Endothelial cell of umbilical vein (primary cell): ENCODE measurements at regions not wholly inside any gene's neighbourhood (a gene's known extent, or its start where the extent isn't known, plus 50 kb on each side); places are given as distances from the start of the nearest gene placed in this dataset.

Experiments
- EZH2 ChIP-seq: IDR thresholded peaks from 2 replicates; pipeline ENCODE4 v1.6.1; 2012; ENCODE audit warnings: borderline replicate concordance, low read depth, mild to moderate bottlenecking, moderate library complexity, low read length, inconsistent platforms; ENCODE audit not compliant: severe bottlenecking
- POLR2A ChIP-seq: IDR thresholded peaks from 2 replicates; pipeline ENCODE4 v1.6.1; 2012; ENCODE audit warnings: low read depth, mild to moderate bottlenecking, control low read depth, low read length
- TF ChIP-seq, protein P1 (sequence below), 2 donors: IDR thresholded peaks; 1 replicate in 1 of 2; 2 replicates in 1 of 2; pipeline ENCODE4 v1.5.1; 2011; ENCODE audit warnings: low read length in 2 of 2, mild to moderate bottlenecking in 2 of 2, moderate library complexity in 2 of 2, control low read depth in 1 of 2, inconsistent platforms in 1 of 2, low read depth in 1 of 2; ENCODE audit not compliant: insufficient read depth in 1 of 2; ENCODE audit errors: extremely low read depth in 1 of 2

DNA sequence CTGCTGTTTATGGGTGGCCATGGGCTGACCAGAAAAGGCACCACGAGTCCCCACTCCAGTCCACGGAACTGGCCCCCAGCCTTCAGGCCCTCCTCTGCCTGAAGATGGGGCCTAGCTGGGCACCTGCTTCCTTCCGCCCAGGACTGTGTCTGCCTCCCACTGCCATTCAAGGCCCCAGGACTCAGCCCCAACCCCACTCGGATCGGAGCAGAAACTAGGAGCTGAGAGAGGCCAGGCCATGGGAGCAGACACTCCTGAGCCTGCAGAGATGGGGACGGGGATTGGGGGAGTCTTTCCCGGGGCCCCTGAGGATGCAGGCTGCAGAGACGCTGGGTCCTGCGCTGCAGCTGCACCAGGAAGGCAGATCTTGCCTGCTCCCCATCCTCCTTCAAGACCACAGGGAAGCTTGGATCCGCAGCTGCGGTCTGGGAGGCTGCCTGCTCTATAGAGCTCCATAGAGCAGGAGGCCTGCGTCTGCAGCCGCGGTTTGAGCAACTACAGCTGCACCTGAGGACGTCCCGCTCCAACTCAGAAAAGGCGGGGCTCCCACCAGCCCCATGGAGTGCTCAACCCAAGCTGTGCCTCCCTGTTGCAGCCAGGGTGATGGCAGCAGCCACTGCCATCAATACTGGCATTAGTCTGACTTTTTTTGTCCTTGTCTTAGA, 383.9 kb upstream of the TMCO5A start:
- TF ChIP-seq, protein P1, sequence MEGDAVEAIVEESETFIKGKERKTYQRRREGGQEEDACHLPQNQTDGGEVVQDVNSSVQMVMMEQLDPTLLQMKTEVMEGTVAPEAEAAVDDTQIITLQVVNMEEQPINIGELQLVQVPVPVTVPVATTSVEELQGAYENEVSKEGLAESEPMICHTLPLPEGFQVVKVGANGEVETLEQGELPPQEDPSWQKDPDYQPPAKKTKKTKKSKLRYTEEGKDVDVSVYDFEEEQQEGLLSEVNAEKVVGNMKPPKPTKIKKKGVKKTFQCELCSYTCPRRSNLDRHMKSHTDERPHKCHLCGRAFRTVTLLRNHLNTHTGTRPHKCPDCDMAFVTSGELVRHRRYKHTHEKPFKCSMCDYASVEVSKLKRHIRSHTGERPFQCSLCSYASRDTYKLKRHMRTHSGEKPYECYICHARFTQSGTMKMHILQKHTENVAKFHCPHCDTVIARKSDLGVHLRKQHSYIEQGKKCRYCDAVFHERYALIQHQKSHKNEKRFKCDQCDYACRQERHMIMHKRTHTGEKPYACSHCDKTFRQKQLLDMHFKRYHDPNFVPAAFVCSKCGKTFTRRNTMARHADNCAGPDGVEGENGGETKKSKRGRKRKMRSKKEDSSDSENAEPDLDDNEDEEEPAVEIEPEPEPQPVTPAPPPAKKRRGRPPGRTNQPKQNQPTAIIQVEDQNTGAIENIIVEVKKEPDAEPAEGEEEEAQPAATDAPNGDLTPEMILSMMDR (IDR thresholded peaks at IDR 0.05; ENCODE audit: extremely low read depth in 1 of 2, insufficient read depth in 1 of 2, low read depth in 1 of 2, low read length in 2 of 2), result no peak
- no peak for TF ChIP-seq POLR2A
- TF ChIP-seq EZH2, result no peak
